Muscle layer of duodenum (tissue), 2 donors: ENCODE measurements at regions not wholly inside any gene's neighbourhood (a gene's known extent, or its start where the extent isn't known, plus 50 kb on each side); places are given as distances from the start of the nearest gene placed in this dataset.

Experiments used
- H3K27ac ChIP-seq: one replicate; pipeline ENCODE4 v1.7.0; 2013; ENCODE audit warnings: mild to moderate bottlenecking, low read length
- H3K27me3 ChIP-seq: one replicate; pipeline ENCODE4 v1.7.0; 2013; ENCODE audit warnings: low read depth, mild to moderate bottlenecking, control low read depth, low read length
- H3K36me3 ChIP-seq, 2 donors: one replicate each; pipeline ENCODE4 v1.7.0; 2013; ENCODE audit warnings: low read length in 2 of 2, control low read depth in 1 of 2, mild to moderate bottlenecking in 1 of 2; ENCODE audit not compliant: insufficient read depth in 2 of 2, control insufficient read depth in 1 of 2
- H3K4me1 ChIP-seq, 2 donors: one replicate each; pipeline ENCODE4 v1.7.0; 2013; ENCODE audit warnings: low read length in 2 of 2, mild to moderate bottlenecking in 2 of 2, control low read depth in 1 of 2, moderate library complexity in 1 of 2; ENCODE audit not compliant: insufficient read depth in 2 of 2, control insufficient read depth in 1 of 2
- H3K4me3 ChIP-seq, 2 donors: one replicate each; pipeline ENCODE4 v1.7.0; 2013; ENCODE audit warnings: low read length in 2 of 2, low read depth in 1 of 2, mild to moderate bottlenecking in 1 of 2
- H3K9me3 ChIP-seq, 2 donors: one replicate each; pipeline ENCODE4 v1.7.0; 2013; ENCODE audit warnings: low read length in 2 of 2, control low read depth in 1 of 2, mild to moderate bottlenecking in 1 of 2; ENCODE audit not compliant: control insufficient read depth in 1 of 2
- donor health status: healthy.

GRCh38 chr7:42431873-42432272, 194.9 kb upstream of the GLI3 start:
- Histone ChIP-seq H3K4me1 (no peaks in the 10 kb centered on the region), H3K27ac (no peak overlapping the region), H3K9me3 (no peaks in the 10 kb centered on the region), H3K4me3 (no peak overlapping the region), H3K36me3 (no peaks in the 10 kb centered on the region), H3K27me3 (no peaks in the 10 kb centered on the region)

GRCh38 chr7:42429339-42429738, 192.3 kb upstream of the GLI3 start:
- Histone ChIP-seq H3K4me3 (no peak overlapping the region), H3K36me3 (no peaks in the 10 kb centered on the region), H3K4me1 (no peaks in the 10 kb centered on the region), H3K27me3 (no peaks in the 10 kb centered on the region), H3K27ac (no peak overlapping the region), H3K9me3 (no peaks in the 10 kb centered on the region)

GRCh38 chr7:42426163-42426562, 189.2 kb upstream of the GLI3 start:
- H3K4me1 ChIP-seq = no peaks in the 10 kb centered on the region
- no peaks in the 10 kb centered on the region for H3K9me3 ChIP-seq
- H3K4me3 ChIP-seq = no peak overlapping the region
- H3K36me3 ChIP-seq = no peaks in the 10 kb centered on the region
- H3K27ac ChIP-seq = no peak overlapping the region
- no peaks in the 10 kb centered on the region for H3K27me3 ChIP-seq

- Histone ChIP-seq H3K9me3 (no peaks in the 10 kb centered on the region), H3K27ac (no peak overlapping the region), H3K4me1 (no peaks in the 10 kb centered on the region), H3K27me3 (no peaks in the 10 kb centered on the region), H3K4me3 (no peak overlapping the region), H3K36me3 (no peaks in the 10 kb centered on the region)
These were observed 178.0 kb upstream of the GLI3 start for GRCh38 chr7:42414941-42415505.

GRCh38 chr7:42414028-42414427, 177.0 kb upstream of the GLI3 start:
- Histone ChIP-seq H3K27ac (no peak overlapping the region), H3K4me1 (no peaks in the 10 kb centered on the region), H3K27me3 (no peaks in the 10 kb centered on the region), H3K36me3 (no peaks in the 10 kb centered on the region), H3K9me3 (no peaks in the 10 kb centered on the region), H3K4me3 (no peak overlapping the region)

GRCh38 chr7:42409296-42409695, 172.3 kb upstream of the GLI3 start:
- no peaks in the 10 kb centered on the region for H3K9me3 ChIP-seq
- H3K36me3 ChIP-seq = no peaks in the 10 kb centered on the region
- no peaks in the 10 kb centered on the region for H3K27me3 ChIP-seq
- no peak overlapping the region for H3K27ac ChIP-seq
- H3K4me3 ChIP-seq = no peak overlapping the region
- peaks cover 0 to 4% of the 10 kb centered on the region in 2 donors for H3K4me1 ChIP-seq

GRCh38 chr7:42407833-42408232, 170.8 kb upstream of the GLI3 start:
- Histone ChIP-seq H3K27me3 (no peaks in the 10 kb centered on the region), H3K4me3 (no peak overlapping the region), H3K36me3 (no peaks in the 10 kb centered on the region), H3K9me3 (no peaks in the 10 kb centered on the region), H3K27ac (no peak overlapping the region), H3K4me1 (peaks cover 0 to 4% of the 10 kb centered on the region in 2 donors)

- H3K4me3 ChIP-seq = no peak overlapping the region
- peaks cover 0 to 4% of the 10 kb centered on the region in 2 donors for H3K4me1 ChIP-seq
These were observed 170.2 kb upstream of the GLI3 start for GRCh38 chr7:42407021-42407710.

GRCh38 chr7:42406358-42406757, 169.3 kb upstream of the GLI3 start:
- H3K27ac ChIP-seq = no peak overlapping the region
- no peak overlapping the region for H3K4me3 ChIP-seq
- no peaks in the 10 kb centered on the region for H3K9me3 ChIP-seq
- H3K4me1 ChIP-seq = peaks cover 0 to 4% of the 10 kb centered on the region in 2 donors
- H3K27me3 ChIP-seq = no peaks in the 10 kb centered on the region
- H3K36me3 ChIP-seq = no peaks in the 10 kb centered on the region

More at GRCh38 chr7:42407021-42407710, 170.2 kb upstream of the GLI3 start:
- H3K27ac ChIP-seq = no peak overlapping the region
- no peaks in the 10 kb centered on the region for H3K27me3 ChIP-seq
- H3K36me3 ChIP-seq = no peaks in the 10 kb centered on the region
- no peaks in the 10 kb centered on the region for H3K9me3 ChIP-seq

- Histone ChIP-seq H3K27ac (no peak overlapping the region), H3K36me3 (no peaks in the 10 kb centered on the region), H3K27me3 (no peaks in the 10 kb centered on the region), H3K4me1 (peaks cover 0 to 4% of the 10 kb centered on the region in 2 donors), H3K9me3 (no peaks in the 10 kb centered on the region), H3K4me3 (no peak overlapping the region)
These were observed 168.8 kb upstream of the GLI3 start for GRCh38 chr7:42405782-42406181.

GRCh38 chr7:42403831-42404230, 166.8 kb upstream of the GLI3 start:
- H3K27ac ChIP-seq = no peak overlapping the region
- H3K4me1 ChIP-seq = peaks cover 0 to 4% of the 10 kb centered on the region in 2 donors
- no peaks in the 10 kb centered on the region for H3K36me3 ChIP-seq
- H3K9me3 ChIP-seq = no peaks in the 10 kb centered on the region
- no peaks in the 10 kb centered on the region for H3K27me3 ChIP-seq
- no peak overlapping the region for H3K4me3 ChIP-seq

- no peak overlapping the region for H3K27ac ChIP-seq
- no peak overlapping the region for H3K4me3 ChIP-seq
- no peaks in the 10 kb centered on the region for H3K9me3 ChIP-seq
- H3K27me3 ChIP-seq = no peaks in the 10 kb centered on the region
- no peaks in the 10 kb centered on the region for H3K36me3 ChIP-seq
- H3K4me1 ChIP-seq = peaks cover 0 to 4% of the 10 kb centered on the region in 2 donors
These were observed 164.0 kb upstream of the GLI3 start for GRCh38 chr7:42400961-42401360.
